Prostate gland (tissue), 2 donors: ENCODE measurements at regions not wholly inside any gene's neighbourhood (a gene's known extent, or its start where the extent isn't known, plus 50 kb on each side); places are given as distances from the start of the nearest gene placed in this dataset.

ENCODE experiments used
- CTCF ChIP-seq, 4 experiments: fragments of 200-600 bp in 2 of 4; fragments of 450-650 bp in 2 of 4; sonication (generic) in 2 of 4; IDR thresholded peaks; 1 replicate in 3 of 4; 2 replicates in 1 of 4; pipeline ENCODE4 v1.5.1; 2016 to 2019; ENCODE audit warnings: antibody characterized with exemption in 4 of 4, mild to moderate bottlenecking in 2 of 4, moderate library complexity in 2 of 4
- POLR2A ChIP-seq: fragments of 450-650 bp; IDR thresholded peaks from one replicate; pipeline ENCODE4 v1.6.1; 2016; ENCODE audit warnings: antibody characterized with exemption, mild to moderate bottlenecking
- POLR2AphosphoS5 ChIP-seq: sonication (generic); formaldehyde crosslinking; IDR thresholded peaks from one replicate; pipeline ENCODE4 v1.6.1; 2017; ENCODE audit warnings: antibody characterized with exemption

- TF ChIP-seq CTCF (IDR thresholded peaks at IDR 0.05) (no peak), POLR2A (no peak), POLR2AphosphoS5 (no peak)
These were observed 609.5 kb upstream of the CDH4 start for GRCh38 chr20:60642541-60642940.
